ENCODE measurements at regions not wholly inside any gene's neighbourhood (a gene's known extent, or its start where the extent isn't known, plus 50 kb on each side); places are given as distances from the start of the nearest gene placed in this dataset.
A peak's percentile ranks its signal among the peaks of the same experiment; 100 is the strongest.
"Not testable (repeated sequence)": the region's sequence is repeated elsewhere in the genome, so short reads cannot be mapped to it uniquely, and the experiment has no call there.

DNA sequence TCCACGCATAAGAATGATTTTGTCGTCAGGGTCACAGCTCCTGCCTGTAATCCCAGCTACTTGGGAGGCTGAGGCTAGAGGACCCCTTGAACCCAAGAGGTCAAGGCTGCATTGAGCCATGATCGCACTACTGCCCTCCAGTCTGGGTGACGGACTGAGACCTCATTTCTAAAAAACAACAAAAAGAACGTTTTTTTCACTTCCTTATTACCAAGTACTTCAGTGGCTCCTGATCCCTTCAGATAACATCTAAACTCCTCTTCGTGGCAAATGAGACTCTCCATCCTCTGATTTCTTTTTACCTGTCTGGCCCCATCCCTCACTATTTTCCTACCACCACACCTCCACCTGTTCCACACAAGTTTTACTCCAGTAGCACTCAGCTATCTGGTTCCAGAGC lies 105.4 kb upstream of the TLK1 start:
- no peaks in the 10 kb centered on the region for H3K27me3 ChIP-seq (ENCODE audit: insufficient read depth, poor library complexity, severe bottlenecking)
- H3K4me3 ChIP-seq (replicated peaks; ENCODE audit: insufficient read depth, low read length): no peak overlapping the region
- no peak overlapping the region for H3K27ac ChIP-seq (replicated peaks)
- DNase-seq (ENCODE audit: low read depth in 1 of 2, low spot score in 1 of 2): no peak
- TF ChIP-seq, protein P1, sequence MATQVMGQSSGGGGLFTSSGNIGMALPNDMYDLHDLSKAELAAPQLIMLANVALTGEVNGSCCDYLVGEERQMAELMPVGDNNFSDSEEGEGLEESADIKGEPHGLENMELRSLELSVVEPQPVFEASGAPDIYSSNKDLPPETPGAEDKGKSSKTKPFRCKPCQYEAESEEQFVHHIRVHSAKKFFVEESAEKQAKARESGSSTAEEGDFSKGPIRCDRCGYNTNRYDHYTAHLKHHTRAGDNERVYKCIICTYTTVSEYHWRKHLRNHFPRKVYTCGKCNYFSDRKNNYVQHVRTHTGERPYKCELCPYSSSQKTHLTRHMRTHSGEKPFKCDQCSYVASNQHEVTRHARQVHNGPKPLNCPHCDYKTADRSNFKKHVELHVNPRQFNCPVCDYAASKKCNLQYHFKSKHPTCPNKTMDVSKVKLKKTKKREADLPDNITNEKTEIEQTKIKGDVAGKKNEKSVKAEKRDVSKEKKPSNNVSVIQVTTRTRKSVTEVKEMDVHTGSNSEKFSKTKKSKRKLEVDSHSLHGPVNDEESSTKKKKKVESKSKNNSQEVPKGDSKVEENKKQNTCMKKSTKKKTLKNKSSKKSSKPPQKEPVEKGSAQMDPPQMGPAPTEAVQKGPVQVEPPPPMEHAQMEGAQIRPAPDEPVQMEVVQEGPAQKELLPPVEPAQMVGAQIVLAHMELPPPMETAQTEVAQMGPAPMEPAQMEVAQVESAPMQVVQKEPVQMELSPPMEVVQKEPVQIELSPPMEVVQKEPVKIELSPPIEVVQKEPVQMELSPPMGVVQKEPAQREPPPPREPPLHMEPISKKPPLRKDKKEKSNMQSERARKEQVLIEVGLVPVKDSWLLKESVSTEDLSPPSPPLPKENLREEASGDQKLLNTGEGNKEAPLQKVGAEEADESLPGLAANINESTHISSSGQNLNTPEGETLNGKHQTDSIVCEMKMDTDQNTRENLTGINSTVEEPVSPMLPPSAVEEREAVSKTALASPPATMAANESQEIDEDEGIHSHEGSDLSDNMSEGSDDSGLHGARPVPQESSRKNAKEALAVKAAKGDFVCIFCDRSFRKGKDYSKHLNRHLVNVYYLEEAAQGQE (IDR thresholded peaks at IDR 0.05; ENCODE audit: insufficient replicate concordance, low read depth): no peak
- no peak for TF ChIP-seq GABPA (IDR thresholded peaks at IDR 0.05; ENCODE audit: low read depth)
- TF ChIP-seq SPI1 (IDR thresholded peaks at IDR 0.05; ENCODE audit: borderline replicate concordance, low read depth): peak; percentile 32; the same call in 1 of the 2 replicates
- TF ChIP-seq POLR2AphosphoS5 (IDR thresholded peaks at IDR 0.05; ENCODE audit: low read depth): no peak

DNA sequence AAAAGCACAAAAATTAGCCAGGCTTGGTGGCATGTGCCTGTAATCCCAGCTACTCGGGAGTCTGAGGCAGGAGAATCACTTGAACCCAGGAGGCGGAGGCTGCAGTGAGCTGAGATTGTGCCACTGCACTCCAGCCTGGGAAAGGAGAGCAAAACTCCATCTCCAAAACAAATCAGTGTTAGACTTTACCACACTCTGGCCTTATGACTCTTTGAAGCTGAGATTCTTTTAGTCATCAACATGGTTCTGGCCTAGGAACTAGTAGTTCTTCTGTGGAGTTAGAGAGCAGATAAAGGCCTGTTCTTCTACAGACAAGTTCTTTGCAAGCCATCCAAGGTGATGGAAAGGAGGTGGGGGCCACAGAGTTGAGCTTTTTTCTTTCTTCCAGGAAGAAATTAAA lies 100.8 kb upstream of the TLK1 start:
- H3K4me3 ChIP-seq (replicated peaks; ENCODE audit: insufficient read depth, low read length); DNase-seq (ENCODE audit: low read depth in 1 of 2, low spot score in 1 of 2); H3K27ac ChIP-seq (replicated peaks); H3K27me3 ChIP-seq (ENCODE audit: insufficient read depth, poor library complexity, severe bottlenecking): not testable (repeated sequence)

DNA sequence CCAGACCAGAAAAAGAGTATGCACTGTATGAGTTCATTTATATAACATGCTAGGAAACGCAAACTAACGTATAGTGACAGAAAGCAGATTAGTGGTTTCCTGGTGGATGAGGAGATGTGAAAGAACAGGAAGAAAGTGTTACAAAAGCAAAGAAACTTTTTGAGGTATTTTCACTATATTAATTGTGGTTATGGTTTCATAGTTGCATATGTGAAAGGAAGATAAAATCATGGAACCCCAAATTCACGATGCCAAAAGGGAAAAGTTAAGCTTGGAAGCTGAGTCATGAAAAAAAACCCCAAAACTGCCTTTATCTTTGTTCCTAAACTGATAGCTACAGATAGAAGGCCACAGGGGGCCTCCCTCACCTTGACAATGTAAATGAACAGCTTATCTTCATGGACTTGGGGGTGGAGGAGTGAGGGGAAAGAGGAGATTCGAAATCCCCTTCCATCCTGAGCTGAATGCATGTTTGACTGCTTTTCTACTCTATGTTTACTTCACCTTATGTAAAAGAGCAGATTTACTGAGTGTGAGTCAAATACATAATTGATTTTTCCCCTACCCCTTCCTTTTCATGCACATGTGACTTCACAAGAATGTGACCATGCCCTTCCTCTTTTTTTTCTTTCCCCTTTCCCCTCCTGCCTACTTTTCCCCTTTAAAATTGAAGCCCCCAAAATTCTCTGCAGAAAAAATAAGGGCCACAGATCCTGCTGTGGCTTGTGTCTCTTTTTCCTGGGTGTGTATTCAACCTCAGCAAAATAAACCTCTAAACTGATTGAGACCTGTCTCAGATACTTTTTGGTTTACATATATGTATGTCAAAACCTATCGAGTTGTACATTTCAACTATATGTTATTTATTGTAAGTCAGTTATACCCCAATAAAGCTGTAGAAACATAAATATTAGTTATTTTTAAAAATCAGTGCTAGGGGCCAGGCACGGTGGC lies 100.1 kb upstream of the TLK1 start:
- no peaks in the 10 kb centered on the region for H3K27me3 ChIP-seq (ENCODE audit: insufficient read depth, poor library complexity, severe bottlenecking)
- peak overlapping the region; percentile 6 for H3K27ac ChIP-seq (replicated peaks)
- no peak overlapping the region for H3K4me3 ChIP-seq (replicated peaks; ENCODE audit: insufficient read depth, low read length)
- peak in 1 of 2 experiments; percentile 23 for DNase-seq (ENCODE audit: low read depth in 1 of 2, low spot score in 1 of 2)
- TF ChIP-seq SPI1 (IDR thresholded peaks at IDR 0.05; ENCODE audit: borderline replicate concordance, low read depth): peak; percentile 81
- TF ChIP-seq, protein P1 (IDR thresholded peaks at IDR 0.05; ENCODE audit: insufficient replicate concordance, low read depth): no peak

DNA sequence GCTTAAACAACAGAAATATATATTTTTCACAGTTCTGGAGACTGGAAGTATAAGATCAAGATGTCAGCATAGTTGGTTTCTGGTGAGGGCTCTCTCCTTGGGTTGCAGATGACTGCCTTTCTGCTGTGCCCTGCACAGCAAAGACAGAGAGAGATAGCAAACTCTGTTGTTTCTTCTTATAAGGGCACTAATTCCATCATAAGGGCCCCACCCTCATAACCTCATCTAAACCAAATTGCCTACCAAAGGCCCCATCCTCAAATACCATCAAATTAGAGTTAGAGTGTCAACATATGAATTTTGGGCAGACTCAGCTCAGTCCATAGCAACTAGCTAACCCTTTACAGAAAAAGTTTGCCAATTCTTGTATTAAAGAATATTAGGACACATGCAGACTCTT lies 94.0 kb upstream of the TLK1 start:
- H3K4me3 ChIP-seq (replicated peaks; ENCODE audit: insufficient read depth, low read length): no peak overlapping the region
- DNase-seq (ENCODE audit: low read depth in 1 of 2, low spot score in 1 of 2): no peak
- H3K27me3 ChIP-seq (ENCODE audit: insufficient read depth, poor library complexity, severe bottlenecking): no peaks in the 10 kb centered on the region
- TF ChIP-seq, protein P2, sequence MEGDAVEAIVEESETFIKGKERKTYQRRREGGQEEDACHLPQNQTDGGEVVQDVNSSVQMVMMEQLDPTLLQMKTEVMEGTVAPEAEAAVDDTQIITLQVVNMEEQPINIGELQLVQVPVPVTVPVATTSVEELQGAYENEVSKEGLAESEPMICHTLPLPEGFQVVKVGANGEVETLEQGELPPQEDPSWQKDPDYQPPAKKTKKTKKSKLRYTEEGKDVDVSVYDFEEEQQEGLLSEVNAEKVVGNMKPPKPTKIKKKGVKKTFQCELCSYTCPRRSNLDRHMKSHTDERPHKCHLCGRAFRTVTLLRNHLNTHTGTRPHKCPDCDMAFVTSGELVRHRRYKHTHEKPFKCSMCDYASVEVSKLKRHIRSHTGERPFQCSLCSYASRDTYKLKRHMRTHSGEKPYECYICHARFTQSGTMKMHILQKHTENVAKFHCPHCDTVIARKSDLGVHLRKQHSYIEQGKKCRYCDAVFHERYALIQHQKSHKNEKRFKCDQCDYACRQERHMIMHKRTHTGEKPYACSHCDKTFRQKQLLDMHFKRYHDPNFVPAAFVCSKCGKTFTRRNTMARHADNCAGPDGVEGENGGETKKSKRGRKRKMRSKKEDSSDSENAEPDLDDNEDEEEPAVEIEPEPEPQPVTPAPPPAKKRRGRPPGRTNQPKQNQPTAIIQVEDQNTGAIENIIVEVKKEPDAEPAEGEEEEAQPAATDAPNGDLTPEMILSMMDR (IDR thresholded peaks at IDR 0.05; ENCODE audit: insufficient read depth, low read length): no peak
- TF ChIP-seq, protein P1 (IDR thresholded peaks at IDR 0.05; ENCODE audit: insufficient replicate concordance, low read depth): no peak
- no peak for TF ChIP-seq SPI1 (IDR thresholded peaks at IDR 0.05; ENCODE audit: borderline replicate concordance, low read depth)
- no peak for TF ChIP-seq GABPA (IDR thresholded peaks at IDR 0.05; ENCODE audit: low read depth)
- TF ChIP-seq POLR2AphosphoS5 (IDR thresholded peaks at IDR 0.05; ENCODE audit: low read depth): no peak
- no peak overlapping the region for H3K27ac ChIP-seq (replicated peaks)

Data from HL-60 (cell line).